ENCODE measurements at regions not wholly inside any gene's neighbourhood (a gene's known extent, or its start where the extent isn't known, plus 50 kb on each side); places are given as distances from the start of the nearest gene placed in this dataset.

DNA sequence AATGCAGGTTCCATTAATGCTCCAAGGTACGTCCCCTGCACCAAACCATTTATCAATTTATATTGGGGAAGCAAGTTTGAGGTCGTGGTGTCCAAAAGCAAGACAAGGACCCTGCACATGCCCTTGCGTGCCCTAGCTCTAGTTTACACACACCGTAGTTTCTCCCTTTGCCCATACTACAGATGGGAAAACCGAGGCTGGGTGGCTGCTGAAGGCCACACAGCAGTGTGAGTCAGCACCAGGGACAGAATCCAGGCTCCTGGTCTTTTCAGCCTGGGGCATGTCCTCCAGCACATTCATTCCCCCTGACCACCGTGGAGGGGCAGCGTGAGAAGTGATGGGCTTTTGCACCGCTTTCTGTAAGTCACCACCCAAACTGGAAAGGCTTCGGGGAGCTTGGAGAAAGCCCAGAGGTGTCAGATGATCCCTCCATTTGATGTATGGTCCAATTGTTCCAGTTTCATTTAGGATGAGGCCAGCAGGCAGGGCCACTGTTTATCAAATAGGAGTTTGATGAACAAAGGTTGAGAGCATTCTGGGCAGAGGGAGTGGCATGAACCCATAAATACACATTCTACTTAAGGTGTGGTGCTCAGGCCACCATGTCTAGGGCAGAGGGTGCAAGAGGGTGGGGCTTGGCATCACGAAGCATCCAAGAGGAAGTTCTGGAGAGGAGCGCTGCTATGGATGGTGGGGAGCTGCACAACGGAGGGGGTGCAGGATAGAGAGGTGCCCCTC lies 274.1 kb downstream of the HAUS1 start:
- Mint-ChIP-seq H3K27me3 (ENCODE audit: low read depth) (no peaks in the 10 kb centered on the region), H3K4me1 (peaks cover 17% of the 10 kb centered on the region), H3K36me3 (no peaks in the 10 kb centered on the region), H3K27ac (no peak overlapping the region), H3K9me3 (no peaks in the 10 kb centered on the region), H3K4me3 (no peak overlapping the region)
- DNase-seq (ENCODE audit: low spot score in 2 of 2, unreplicated experiment in 2 of 2): no peak
- no peak for TF ChIP-seq CTCF (IDR thresholded peaks at IDR 0.05; ENCODE audit: unreplicated experiment)

- no peak overlapping the region for H3K4me3 Mint-ChIP-seq
- H3K36me3 Mint-ChIP-seq: no peaks in the 10 kb centered on the region
- no peak for DNase-seq (ENCODE audit: low spot score in 2 of 2, unreplicated experiment in 2 of 2)
- peaks cover 14% of the 10 kb centered on the region for H3K4me1 Mint-ChIP-seq
- H3K27ac Mint-ChIP-seq: no peak overlapping the region
- H3K27me3 Mint-ChIP-seq (ENCODE audit: low read depth): no peaks in the 10 kb centered on the region
- no peaks in the 10 kb centered on the region for H3K9me3 Mint-ChIP-seq
- no peak for TF ChIP-seq CTCF (IDR thresholded peaks at IDR 0.05; ENCODE audit: unreplicated experiment)
Observed at GRCh38 chr18:46378864-46379207, 274.7 kb downstream of the HAUS1 start.

DNA sequence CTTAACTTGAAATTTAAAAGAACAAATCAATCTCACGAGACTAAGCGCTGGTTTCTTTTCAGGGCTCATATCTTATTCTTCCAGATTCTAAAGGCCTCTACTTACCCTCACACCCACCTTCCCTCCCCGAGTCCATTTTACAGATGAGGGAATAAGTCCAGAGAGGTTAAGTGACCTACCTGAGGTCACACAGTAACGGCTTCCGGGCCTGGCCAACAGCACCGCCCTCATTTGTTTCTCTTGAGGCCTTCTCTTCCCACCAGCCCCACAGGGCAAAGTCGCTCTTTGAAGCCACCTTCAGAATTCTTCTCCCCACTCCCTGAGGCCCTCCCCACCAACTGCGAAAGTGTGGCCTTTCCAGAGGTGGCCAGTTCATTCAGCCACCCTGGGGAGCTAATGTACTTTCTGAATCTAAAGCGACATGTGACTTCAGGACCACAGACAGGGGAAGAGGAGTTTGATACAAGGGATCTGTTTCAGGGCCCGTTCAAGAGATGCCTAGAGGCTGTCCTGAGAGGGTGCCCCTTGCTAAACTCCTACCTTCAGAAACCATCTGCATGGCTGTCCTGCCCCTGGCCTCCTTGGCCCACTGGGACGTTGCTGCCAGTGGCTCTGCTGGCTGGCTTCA lies 275.3 kb downstream of the HAUS1 start:
- Mint-ChIP-seq H3K36me3 (no peaks in the 10 kb centered on the region), H3K4me3 (no peak overlapping the region), H3K27ac (no peak overlapping the region), H3K27me3 (ENCODE audit: low read depth) (no peaks in the 10 kb centered on the region), H3K4me1 (peaks cover 10% of the 10 kb centered on the region), H3K9me3 (no peaks in the 10 kb centered on the region)
- no peak for DNase-seq (ENCODE audit: low spot score in 2 of 2, unreplicated experiment in 2 of 2)
- no peak for TF ChIP-seq CTCF (IDR thresholded peaks at IDR 0.05; ENCODE audit: unreplicated experiment)

GRCh38 chr18:46385124-46385523 lies 271.9 kb downstream of the LOXHD1 start:
- Mint-ChIP-seq H3K36me3 (no peaks in the 10 kb centered on the region), H3K4me1 (peaks cover 15% of the 10 kb centered on the region), H3K27ac (no peak overlapping the region), H3K4me3 (no peak overlapping the region), H3K9me3 (no peaks in the 10 kb centered on the region), H3K27me3 (ENCODE audit: low read depth) (no peaks in the 10 kb centered on the region)
- no peak for TF ChIP-seq CTCF (IDR thresholded peaks at IDR 0.05; ENCODE audit: unreplicated experiment)
- no peak for DNase-seq (ENCODE audit: low spot score in 2 of 2, unreplicated experiment in 2 of 2)

DNA sequence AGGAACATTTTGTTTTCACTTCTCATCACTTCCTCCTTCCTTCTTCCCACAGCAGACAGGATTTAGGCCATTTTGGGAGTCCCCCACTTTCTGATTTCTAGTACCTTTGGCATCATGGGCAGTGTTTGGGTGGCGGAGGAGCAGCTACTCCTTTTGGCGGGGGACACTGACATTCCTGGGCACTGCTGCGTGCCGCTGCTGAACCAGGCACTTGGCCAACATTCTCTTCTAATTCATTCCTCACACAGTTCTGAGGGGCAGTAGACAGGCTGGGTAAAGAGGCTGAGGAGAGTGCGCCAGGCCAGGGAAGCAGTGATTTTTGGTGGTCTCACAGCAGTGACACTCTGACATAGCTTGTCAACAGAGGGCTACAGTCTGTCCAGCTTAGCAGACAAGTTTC lies 270.2 kb downstream of the LOXHD1 start:
- Mint-ChIP-seq H3K9me3 (no peaks in the 10 kb centered on the region), H3K27ac (no peak overlapping the region), H3K36me3 (no peaks in the 10 kb centered on the region), H3K4me3 (no peak overlapping the region), H3K4me1 (peaks cover 15% of the 10 kb centered on the region), H3K27me3 (ENCODE audit: low read depth) (no peaks in the 10 kb centered on the region)
- no peak for TF ChIP-seq CTCF (IDR thresholded peaks at IDR 0.05; ENCODE audit: unreplicated experiment)
- DNase-seq (ENCODE audit: low spot score in 2 of 2, unreplicated experiment in 2 of 2): no peak
